Naive thymus-derived CD4-positive, alpha-beta T cell (primary cell): ENCODE measurements at regions not wholly inside any gene's neighbourhood (a gene's known extent, or its start where the extent isn't known, plus 50 kb on each side); places are given as distances from the start of the nearest gene placed in this dataset.

Experiments
- ATAC-seq: fragments of 150-1000 bp; cut with Tn5 transposase; 2 replicates; pipeline ENCODE4 v1.10.0; 2021; ENCODE audit warnings: mild to moderate bottlenecking, moderate library complexity
- CTCF ChIA-PET: fragments of 350-600 bp; sonication (Branson Sonifier 250); formaldehyde crosslinking; loops from one replicate; lab custom pipeline; 2021; ENCODE audit warnings: antibody characterized with exemption; lab: Charles Lee
- POLR2A ChIA-PET: fragments of 350-600 bp; sonication (Branson Sonifier 250); formaldehyde crosslinking; loops from one replicate; lab custom pipeline; 2021; ENCODE audit warnings: antibody characterized with exemption, inconsistent platforms; lab: Charles Lee
- DNase-seq, 9 donors: peaks; one replicate each; pipeline versions ENCODE4 v3.0.0 to v3.0.0-alpha.2; 2020 to 2022; ENCODE audit warnings: mixed read lengths in 1 of 9
- H3K27ac ChIP-seq: one replicate; pipeline ENCODE4 v1.7.0; 2013; ENCODE audit warnings: mild to moderate bottlenecking, low read depth, low read length, moderate library complexity
- H3K27me3 ChIP-seq, 2 donors: one replicate each; pipeline ENCODE4 v1.7.0; 2013; ENCODE audit warnings: low read length in 2 of 2, mild to moderate bottlenecking in 2 of 2, moderate library complexity in 2 of 2; ENCODE audit not compliant: control insufficient read depth in 2 of 2, insufficient read depth in 2 of 2
- H3K36me3 ChIP-seq, 3 experiments: 1 replicate in 2 of 3; 2 replicates in 1 of 3; pipeline ENCODE4 v1.7.0; 2013; ENCODE audit warnings: low read length in 3 of 3, mild to moderate bottlenecking in 3 of 3, moderate library complexity in 1 of 3; ENCODE audit not compliant: insufficient read depth in 3 of 3, control insufficient read depth in 2 of 3
- H3K4me1 ChIP-seq, 2 donors: one replicate each; pipeline ENCODE4 v1.7.0; 2013; ENCODE audit warnings: low read length in 2 of 2, mild to moderate bottlenecking in 2 of 2, moderate library complexity in 1 of 2; ENCODE audit not compliant: control insufficient read depth in 2 of 2, insufficient read depth in 2 of 2
- H3K4me3 ChIP-seq: 2 replicates; pipeline ENCODE4 v1.7.0; 2013; ENCODE audit warnings: mild to moderate bottlenecking, low read length
- H3K9me3 ChIP-seq, 3 experiments: 1 replicate in 2 of 3; 2 replicates in 1 of 3; pipeline ENCODE4 v1.7.0; 2013; ENCODE audit warnings: low read length in 3 of 3; ENCODE audit not compliant: control insufficient read depth in 2 of 3
- H3K27ac Mint-ChIP-seq, 9 donors: one replicate each; pipeline ENCODE4 v1.8.0; 2020 to 2022; ENCODE audit warnings: mixed read lengths in 9 of 9, mild to moderate bottlenecking in 8 of 9, moderate library complexity in 5 of 9, inconsistent platforms in 2 of 9
- H3K27me3 Mint-ChIP-seq, 5 donors: one replicate each; pipeline ENCODE4 v1.8.0; 2021 to 2022; ENCODE audit warnings: mixed read lengths in 5 of 5, mild to moderate bottlenecking in 1 of 5
- H3K36me3 Mint-ChIP-seq, 5 donors: one replicate each; pipeline ENCODE4 v1.8.0; 2020 to 2022; ENCODE audit warnings: mixed read lengths in 5 of 5, mild to moderate bottlenecking in 3 of 5, inconsistent platforms in 1 of 5
- H3K4me1 Mint-ChIP-seq, 7 donors: one replicate each; pipeline ENCODE4 v1.8.0; 2020 to 2022; ENCODE audit warnings: mixed read lengths in 7 of 7, mild to moderate bottlenecking in 3 of 7, inconsistent platforms in 1 of 7
- H3K4me3 Mint-ChIP-seq, 10 donors: one replicate each; pipeline ENCODE4 v1.8.0; 2020 to 2022; ENCODE audit warnings: mild to moderate bottlenecking in 10 of 10, mixed read lengths in 10 of 10, moderate library complexity in 6 of 10, inconsistent platforms in 2 of 10
- H3K9me3 Mint-ChIP-seq, 11 donors: one replicate each; pipeline ENCODE4 v1.8.0; 2020 to 2022; ENCODE audit warnings: mixed read lengths in 11 of 11, mild to moderate bottlenecking in 4 of 11, inconsistent platforms in 1 of 11, moderate library complexity in 1 of 11
- intact Hi-C, 2 donors: fragments of 100-400 bp; cut with micrococcal nuclease; formaldehyde crosslinking; loops; one replicate each; pipeline ENCODE4 v1.15.1; 2023

GRCh38 chr10:3395458-3395861, 222.9 kb upstream of the PITRM1 start:
- Histone ChIP-seq H3K4me1 (no peaks in the 10 kb centered on the region), H3K27me3 (no peaks in the 10 kb centered on the region), H3K9me3 (no peaks in the 10 kb centered on the region), H3K36me3 (no peaks in the 10 kb centered on the region), H3K4me3 (no peak overlapping the region), H3K27ac (no peak overlapping the region)
- Mint-ChIP-seq H3K4me3 (no peak overlapping the region), H3K9me3 (peaks cover 0 to 9% (median 3%) of the 10 kb centered on the region in 11 donors), H3K27ac (no peak overlapping the region), H3K4me1 (no peaks in the 10 kb centered on the region), H3K27me3 (peaks cover 0 to 38% (median 8%) of the 10 kb centered on the region in 5 donors), H3K36me3 (peaks cover 0 to 6% (median 0%) of the 10 kb centered on the region in 5 donors)
- intact Hi-C loops: no loop called here
- POLR2A ChIA-PET: no interaction called here
- DNase-seq (no peak), ATAC-seq (no peak)
- CTCF ChIA-PET: no interaction called here

- H3K36me3 Mint-ChIP-seq: peaks cover 0 to 6% (median 0%) of the 10 kb centered on the region in 5 donors
- peaks cover 0 to 9% (median 3%) of the 10 kb centered on the region in 11 donors for H3K9me3 Mint-ChIP-seq
- POLR2A ChIA-PET: no interaction called here
- no peaks in the 10 kb centered on the region for H3K36me3 ChIP-seq
- ATAC-seq (no peak), DNase-seq (no peak)
- H3K4me3 ChIP-seq: no peak overlapping the region
- H3K27me3 Mint-ChIP-seq: peaks cover 0 to 38% (median 8%) of the 10 kb centered on the region in 5 donors
- H3K4me3 Mint-ChIP-seq: no peak overlapping the region
- no peaks in the 10 kb centered on the region for H3K27me3 ChIP-seq
- no peaks in the 10 kb centered on the region for H3K4me1 ChIP-seq
- H3K27ac Mint-ChIP-seq: no peak overlapping the region
- H3K9me3 ChIP-seq: no peaks in the 10 kb centered on the region
- H3K4me1 Mint-ChIP-seq: no peaks in the 10 kb centered on the region
- intact Hi-C loops: no loop called here
- H3K27ac ChIP-seq: no peak overlapping the region
- CTCF ChIA-PET: no interaction called here
Observed at GRCh38 chr10:3395041-3395440, 222.5 kb upstream of the PITRM1 start.

GRCh38 chr10:3393958-3394357, 221.4 kb upstream of the PITRM1 start:
- ChIA-PET CTCF (no interaction called here), POLR2A (no interaction called here)
- no peak overlapping the region for H3K27ac Mint-ChIP-seq
- no peaks in the 10 kb centered on the region for H3K27me3 ChIP-seq
- peaks cover 0 to 38% (median 8%) of the 10 kb centered on the region in 5 donors for H3K27me3 Mint-ChIP-seq
- intact Hi-C loops: no loop called here
- H3K9me3 Mint-ChIP-seq: peaks cover 0 to 9% (median 1%) of the 10 kb centered on the region in 11 donors
- peaks cover 0 to 6% (median 0%) of the 10 kb centered on the region in 5 donors for H3K36me3 Mint-ChIP-seq
- H3K4me3 Mint-ChIP-seq: no peak overlapping the region
- no peaks in the 10 kb centered on the region for H3K4me1 ChIP-seq
- DNase-seq (no peak), ATAC-seq (no peak)
- H3K9me3 ChIP-seq: no peaks in the 10 kb centered on the region
- no peaks in the 10 kb centered on the region for H3K36me3 ChIP-seq
- no peak overlapping the region for H3K4me3 ChIP-seq
- no peaks in the 10 kb centered on the region for H3K4me1 Mint-ChIP-seq
- no peak overlapping the region for H3K27ac ChIP-seq

- Mint-ChIP-seq H3K27me3 (peaks cover 0 to 45% (median 10%) of the 10 kb centered on the region in 5 donors), H3K36me3 (peaks cover 0 to 6% (median 0%) of the 10 kb centered on the region in 5 donors), H3K9me3 (peaks cover 0 to 9% (median 1%) of the 10 kb centered on the region in 11 donors), H3K27ac (no peak overlapping the region), H3K4me1 (no peaks in the 10 kb centered on the region), H3K4me3 (no peak overlapping the region)
- no peaks in the 10 kb centered on the region for H3K27me3 ChIP-seq
- DNase-seq (no peak), ATAC-seq (no peak)
- intact Hi-C loops: no loop called here
- H3K9me3 ChIP-seq: no peaks in the 10 kb centered on the region
- H3K27ac ChIP-seq: no peak overlapping the region
- H3K4me1 ChIP-seq: no peaks in the 10 kb centered on the region
- no peaks in the 10 kb centered on the region for H3K36me3 ChIP-seq
- ChIA-PET POLR2A (no interaction called here), CTCF (no interaction called here)
- no peak overlapping the region for H3K4me3 ChIP-seq
Observed at GRCh38 chr10:3391657-3392056, 219.1 kb upstream of the PITRM1 start.

- no peak overlapping the region for H3K4me3 ChIP-seq
- H3K27ac ChIP-seq: no peak overlapping the region
- POLR2A ChIA-PET: no interaction called here
- peaks cover 0 to 7% (median 0%) of the 10 kb centered on the region in 3 experiments for H3K9me3 ChIP-seq
- no peaks in the 10 kb centered on the region for H3K27me3 ChIP-seq
- Mint-ChIP-seq H3K4me3 (no peak overlapping the region), H3K4me1 (no peaks in the 10 kb centered on the region), H3K27me3 (peaks cover 0 to 38% (median 13%) of the 10 kb centered on the region in 5 donors), H3K9me3 (peaks cover 3 to 25% (median 12%) of the 10 kb centered on the region in 11 donors), H3K36me3 (peaks cover 0 to 12% (median 0%) of the 10 kb centered on the region in 5 donors), H3K27ac (no peak overlapping the region)
- ATAC-seq (no peak), DNase-seq (no peak)
- no peaks in the 10 kb centered on the region for H3K4me1 ChIP-seq
- no peaks in the 10 kb centered on the region for H3K36me3 ChIP-seq
- intact Hi-C loops: no loop called here
- CTCF ChIA-PET: no interaction called here
Observed at GRCh38 chr10:3389130-3389529, 216.5 kb upstream of the PITRM1 start.

- Histone ChIP-seq H3K4me1 (no peaks in the 10 kb centered on the region), H3K27me3 (no peaks in the 10 kb centered on the region), H3K27ac (no peak overlapping the region), H3K4me3 (no peak overlapping the region), H3K9me3 (peaks cover 0 to 7% (median 0%) of the 10 kb centered on the region in 3 experiments), H3K36me3 (no peaks in the 10 kb centered on the region)
- H3K36me3 Mint-ChIP-seq: peaks cover 0 to 12% (median 0%) of the 10 kb centered on the region in 5 donors
- CTCF ChIA-PET: no interaction called here
- no peak overlapping the region for H3K27ac Mint-ChIP-seq
- intact Hi-C loops: no loop called here
- ATAC-seq (no peak), DNase-seq (no peak)
- H3K4me3 Mint-ChIP-seq: no peak overlapping the region
- peaks cover 0 to 23% (median 7%) of the 10 kb centered on the region in 5 donors for H3K27me3 Mint-ChIP-seq
- peaks cover 0 to 2% (median 0%) of the 10 kb centered on the region in 7 donors for H3K4me1 Mint-ChIP-seq
- POLR2A ChIA-PET: interaction anchor here (0.7 kb wide), 1 partner anchor 511 kb away, joined by 3 read pairs; no protein-coding TSS in a partner anchor
- H3K9me3 Mint-ChIP-seq: peaks cover 3 to 30% (median 12%) of the 10 kb centered on the region in 11 donors
Observed at GRCh38 chr10:3385487-3385886, 212.9 kb upstream of the PITRM1 start.

GRCh38 chr10:3382092-3382491, 209.5 kb upstream of the PITRM1 start:
- Mint-ChIP-seq H3K27ac (no peak overlapping the region), H3K36me3 (peaks cover 0 to 12% (median 0%) of the 10 kb centered on the region in 5 donors), H3K9me3 (peaks cover 4 to 43% (median 14%) of the 10 kb centered on the region in 11 donors), H3K4me3 (no peak overlapping the region), H3K4me1 (peaks cover 0 to 2% (median 0%) of the 10 kb centered on the region in 7 donors), H3K27me3 (peaks cover 0 to 16% (median 7%) of the 10 kb centered on the region in 5 donors)
- H3K4me1 ChIP-seq: no peaks in the 10 kb centered on the region
- ChIA-PET POLR2A (no interaction called here), CTCF (no interaction called here)
- DNase-seq (no peak), ATAC-seq (no peak)
- intact Hi-C loops: no loop called here
- H3K27ac ChIP-seq: no peak overlapping the region
- H3K4me3 ChIP-seq: no peak overlapping the region
- H3K9me3 ChIP-seq: peaks cover 0 to 7% (median 0%) of the 10 kb centered on the region in 3 experiments
- no peaks in the 10 kb centered on the region for H3K36me3 ChIP-seq
- H3K27me3 ChIP-seq: no peaks in the 10 kb centered on the region
